Right atrium auricular region (tissue), 2 donors: ENCODE measurements at regions not wholly inside any gene's neighbourhood (a gene's known extent, or its start where the extent isn't known, plus 50 kb on each side); places are given as distances from the start of the nearest gene placed in this dataset.
"Not testable (repeated sequence)": the region's sequence is repeated elsewhere in the genome, so short reads cannot be mapped to it uniquely, and the experiment has no call there.

Experiments used
- DNase-seq: peaks from one replicate; pipeline ENCODE4 v3.0.0-alpha.2; 2019; ENCODE audit warnings: low spot score
- H3K27ac ChIP-seq, 2 donors: fragments of 200-600 bp; sonication (generic); 1 replicate in 1 of 2; 2 replicates in 1 of 2; pipeline ENCODE4 v1.5.1; 2016 to 2019
- H3K27me3 ChIP-seq, 2 donors: fragments of 200-600 bp; sonication (generic); one replicate each; pipeline versions ENCODE4 v1.5.1 to v1.6.0; 2017 to 2019
- H3K36me3 ChIP-seq: fragments of 200-600 bp; sonication (generic); one replicate; pipeline ENCODE4 v1.5.1; 2016
- H3K4me1 ChIP-seq, 2 donors: fragments of 200-600 bp; sonication (generic); one replicate each; pipeline versions ENCODE4 v1.5.1 to v1.6.0; 2017 to 2019
- H3K4me3 ChIP-seq, 2 donors: fragments of 200-600 bp; sonication (generic); 1 replicate in 1 of 2; 2 replicates in 1 of 2; pipeline ENCODE4 v1.5.1; 2017 to 2019; ENCODE audit warnings: mild to moderate bottlenecking in 1 of 2, moderate library complexity in 1 of 2
- H3K9me3 ChIP-seq, 2 donors: fragments of 200-600 bp; sonication (generic); one replicate each; pipeline ENCODE4 v1.5.1; 2019
- CTCF ChIP-seq, 2 donors: fragments of 200-600 bp; sonication (generic); IDR thresholded peaks; one replicate each; pipeline ENCODE4 v1.5.1; 2019; ENCODE audit warnings: antibody characterized with exemption in 2 of 2

GRCh38 chr6:84329077-84329476, 101.6 kb upstream of the CEP162 start:
- no peak for DNase-seq
- Histone ChIP-seq H3K4me1 (no peaks in the 10 kb centered on the region), H3K27me3 (no peaks in the 10 kb centered on the region), H3K9me3 (no peaks in the 10 kb centered on the region), H3K36me3 (no peaks in the 10 kb centered on the region), H3K4me3 (no peak overlapping the region), H3K27ac (no peak overlapping the region)
- TF ChIP-seq CTCF (IDR thresholded peaks at IDR 0.05), result no peak

GRCh38 chr6:84317463-84317862, 90.0 kb upstream of the CEP162 start:
- no peak for TF ChIP-seq CTCF (IDR thresholded peaks at IDR 0.05)
- no peak overlapping the region for H3K4me3 ChIP-seq
- no peak for DNase-seq

GRCh38 chr6:84314377-84314898, 87.0 kb upstream of the CEP162 start:
- DNase-seq, result no peak
- H3K27ac ChIP-seq, result no peak overlapping the region

More at GRCh38 chr6:84317463-84317862, 90.0 kb upstream of the CEP162 start:
- H3K27ac ChIP-seq, result no peak overlapping the region
- no peaks in the 10 kb centered on the region for H3K27me3 ChIP-seq
- no peaks in the 10 kb centered on the region for H3K36me3 ChIP-seq
- peaks cover 0 to 17% of the 10 kb centered on the region in 2 donors for H3K9me3 ChIP-seq
- no peaks in the 10 kb centered on the region for H3K4me1 ChIP-seq

GRCh38 chr6:84309336-84309735, 81.9 kb upstream of the CEP162 start:
- Histone ChIP-seq H3K27me3 (no peaks in the 10 kb centered on the region), H3K36me3 (no peaks in the 10 kb centered on the region), H3K27ac (no peak overlapping the region), H3K4me1 (no peaks in the 10 kb centered on the region), H3K4me3 (no peak overlapping the region), H3K9me3 (no peaks in the 10 kb centered on the region)
- TF ChIP-seq CTCF (IDR thresholded peaks at IDR 0.05), result no peak
- DNase-seq, result no peak

More at GRCh38 chr6:84314377-84314898, 87.0 kb upstream of the CEP162 start:
- Histone ChIP-seq H3K9me3 (peaks cover 0 to 17% of the 10 kb centered on the region in 2 donors), H3K27me3 (no peaks in the 10 kb centered on the region), H3K4me1 (no peaks in the 10 kb centered on the region), H3K4me3 (no peak overlapping the region), H3K36me3 (no peaks in the 10 kb centered on the region)
- TF ChIP-seq CTCF (IDR thresholded peaks at IDR 0.05), result no peak

GRCh38 chr6:84304881-84305280, 77.4 kb upstream of the CEP162 start:
- Histone ChIP-seq H3K27ac (no peak overlapping the region), H3K9me3 (no peaks in the 10 kb centered on the region), H3K27me3 (no peaks in the 10 kb centered on the region), H3K4me1 (no peaks in the 10 kb centered on the region), H3K4me3 (no peak overlapping the region), H3K36me3 (no peaks in the 10 kb centered on the region)
- no peak for DNase-seq
- TF ChIP-seq CTCF (IDR thresholded peaks at IDR 0.05), result no peak

GRCh38 chr6:84291033-84291432, 63.6 kb upstream of the CEP162 start:
- not testable (repeated sequence) for DNase-seq, H3K4me1 ChIP-seq, H3K27me3 ChIP-seq, H3K27ac ChIP-seq, H3K36me3 ChIP-seq, H3K4me3 ChIP-seq
- H3K9me3 ChIP-seq, result peaks cover 0 to 29% of the 10 kb centered on the region in 2 donors
